GM18907 (cell line): ENCODE measurements at regions not wholly inside any gene's neighbourhood (a gene's known extent, or its start where the extent isn't known, plus 50 kb on each side); places are given as distances from the start of the nearest gene placed in this dataset.
"Not testable (repeated sequence)": the region's sequence is repeated elsewhere in the genome, so short reads cannot be mapped to it uniquely, and the experiment has no call there.

Experiments
- ATAC-seq: cut with Tn5 transposase; IDR thresholded peaks from one replicate; pipeline ENCODE4 v1.9.1; 2021; ENCODE audit warnings: mild to moderate bottlenecking, moderate library complexity; ENCODE audit not compliant: unreplicated experiment

DNA sequence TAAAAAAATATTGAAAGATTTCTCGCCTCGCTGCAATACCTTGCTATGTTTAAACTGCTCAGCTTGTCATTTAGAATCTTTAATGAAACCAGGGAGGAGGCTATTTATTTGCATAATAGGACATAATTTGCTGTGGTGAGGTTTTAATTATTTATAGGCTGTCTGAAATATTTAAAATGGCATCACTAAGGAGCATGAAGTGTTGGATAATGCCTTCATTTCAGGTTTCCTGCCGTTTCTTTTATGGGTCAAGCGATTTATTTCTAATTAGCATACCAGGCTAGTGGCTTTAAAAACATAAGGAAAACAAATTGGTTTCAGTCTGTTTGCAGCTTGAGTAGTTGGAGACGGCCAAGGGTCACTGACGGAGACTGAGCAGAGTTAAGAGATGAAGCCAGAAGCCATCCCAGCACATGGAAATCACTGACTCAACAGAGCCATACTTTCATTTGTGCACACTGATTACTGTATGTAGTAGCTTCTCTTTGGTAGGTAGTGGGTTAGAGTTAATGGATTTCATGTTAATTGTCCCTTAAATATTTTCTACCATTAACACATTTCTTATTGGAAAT lies 1962.4 kb upstream of the TENM3 start:
- ATAC-seq: no peak

GRCh38 chr4:180281724-180282123 lies 1961.5 kb upstream of the TENM3 start:
- no peak for ATAC-seq

DNA sequence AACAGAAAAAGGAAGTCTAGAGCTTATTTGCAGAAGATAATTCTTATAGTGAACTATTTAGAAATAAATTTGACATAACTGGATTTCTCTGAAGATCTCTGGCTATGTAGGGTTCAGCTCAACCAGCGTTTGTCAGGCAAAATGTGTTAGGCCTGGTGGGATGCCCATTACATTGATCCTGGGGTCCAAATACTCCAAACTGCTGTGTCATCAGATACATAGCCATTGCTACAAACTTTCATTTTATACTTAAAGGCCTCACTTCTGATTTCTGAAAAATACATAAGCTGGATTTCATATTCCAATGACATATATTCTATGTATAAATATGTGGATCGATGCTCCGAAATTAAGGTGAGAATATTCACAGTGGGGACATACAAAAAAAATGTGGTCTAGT lies 1958.9 kb upstream of the TENM3 start:
- no peak for ATAC-seq

DNA sequence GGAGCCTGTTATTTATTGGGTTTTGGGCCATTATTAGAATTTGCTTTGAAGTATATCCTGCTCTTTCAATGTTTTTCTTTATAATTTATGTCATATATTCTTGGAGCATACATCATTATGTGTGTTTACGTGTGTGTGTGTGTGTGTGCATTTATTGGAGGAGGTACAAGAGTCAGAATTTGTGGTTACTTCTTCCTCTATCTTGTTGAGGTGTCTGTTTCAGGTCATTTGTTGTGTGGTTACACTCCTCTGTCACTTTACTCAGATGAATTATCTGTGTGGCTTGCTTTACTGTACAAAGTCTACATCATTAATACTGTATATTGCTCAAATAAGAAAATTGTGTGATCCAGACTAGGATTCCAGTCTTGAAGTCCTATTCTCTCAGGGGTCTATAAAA lies 1957.4 kb upstream of the TENM3 start:
- peak; percentile 52 for ATAC-seq

GRCh38 chr4:180292339-180292738 lies 1950.9 kb upstream of the TENM3 start:
- no peak for ATAC-seq

DNA sequence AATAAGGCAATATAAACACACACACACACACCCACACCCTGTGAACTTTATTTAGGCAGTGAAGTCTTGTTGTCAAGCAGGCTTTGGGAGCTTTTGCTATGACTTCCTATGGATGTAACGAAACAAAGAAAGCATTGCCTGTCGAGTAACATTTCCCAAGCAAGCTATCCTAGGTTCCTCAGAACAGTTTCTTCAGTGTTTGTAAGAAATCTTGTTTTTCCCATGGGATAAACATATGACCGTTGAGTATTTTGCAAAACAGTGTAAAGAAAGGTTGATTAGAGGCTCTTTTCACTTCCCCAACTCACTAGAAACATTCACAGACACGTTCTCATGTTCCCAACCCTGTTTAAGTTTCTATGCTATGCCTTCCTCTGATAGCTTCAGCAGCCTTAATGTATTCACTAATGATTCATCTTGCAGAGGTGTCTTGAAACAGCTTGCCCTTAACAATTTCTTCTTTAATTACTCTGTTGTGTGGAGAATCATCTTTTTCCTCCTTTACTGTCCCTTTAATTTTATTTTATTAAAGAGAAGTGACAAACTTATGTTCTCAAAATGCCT lies 1947.1 kb upstream of the TENM3 start:
- ATAC-seq: no peak

GRCh38 chr4:180304321-180304720 lies 1938.9 kb upstream of the TENM3 start:
- no peak for ATAC-seq

- ATAC-seq: no peak
Measured at GRCh38 chr4:180310616-180311015, 1932.6 kb upstream of the TENM3 start.

- ATAC-seq: peak; percentile 67
Measured at GRCh38 chr4:180314972-180315371, 1928.2 kb upstream of the TENM3 start.

DNA sequence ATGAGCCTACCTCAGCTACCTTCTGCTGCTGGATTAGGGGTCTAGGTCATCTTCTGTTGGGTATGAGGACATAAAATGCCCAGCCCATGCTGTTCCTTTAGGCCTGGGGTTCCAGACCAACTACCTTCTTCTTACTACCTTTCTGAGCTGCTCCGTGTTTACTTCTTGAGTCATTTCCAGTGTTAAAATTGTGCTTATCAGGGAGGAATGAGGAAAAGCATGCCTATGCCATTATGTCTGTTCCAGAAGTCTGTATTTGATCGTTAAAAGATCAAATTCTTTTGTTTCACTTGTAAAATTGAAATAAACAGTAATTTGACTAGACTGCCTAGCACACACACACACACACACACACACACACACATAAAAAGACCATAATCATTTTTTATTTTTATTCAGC lies 1912.7 kb upstream of the TENM3 start:
- ATAC-seq: no peak

GRCh38 chr4:180333162-180333561 lies 1910.0 kb upstream of the TENM3 start:
- ATAC-seq: no peak

GRCh38 chr4:180335566-180335965 lies 1907.6 kb upstream of the TENM3 start:
- no peak for ATAC-seq

DNA sequence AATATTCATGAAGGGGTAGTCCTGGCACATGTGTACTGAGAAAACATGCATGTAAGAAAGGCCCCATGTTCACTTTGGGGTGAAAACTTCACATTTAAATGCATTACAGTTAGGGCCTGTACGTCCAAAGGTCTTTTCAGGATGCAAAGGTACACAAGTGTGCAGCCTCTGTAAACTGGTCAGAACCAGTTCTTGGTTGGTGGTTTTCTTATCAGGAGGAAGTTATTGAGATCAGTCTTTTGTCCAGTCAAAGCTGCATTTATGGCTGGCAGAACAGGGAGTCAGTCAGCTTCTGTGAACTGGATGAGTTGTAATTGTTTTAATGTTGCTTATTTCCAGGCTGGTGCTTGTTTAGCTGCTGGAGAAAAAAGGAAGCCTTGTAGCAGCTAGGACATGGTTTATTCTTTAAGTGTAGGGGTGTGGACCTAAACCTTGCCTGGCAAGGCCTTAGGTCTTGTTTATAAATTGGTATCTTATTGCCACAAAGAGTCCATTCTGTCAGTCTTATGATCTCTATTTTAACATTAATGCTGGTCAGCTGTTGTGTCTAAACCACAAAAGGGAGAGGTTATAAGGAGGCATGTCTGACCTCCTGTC lies 1906.6 kb upstream of the TENM3 start:
- ATAC-seq: no peak

DNA sequence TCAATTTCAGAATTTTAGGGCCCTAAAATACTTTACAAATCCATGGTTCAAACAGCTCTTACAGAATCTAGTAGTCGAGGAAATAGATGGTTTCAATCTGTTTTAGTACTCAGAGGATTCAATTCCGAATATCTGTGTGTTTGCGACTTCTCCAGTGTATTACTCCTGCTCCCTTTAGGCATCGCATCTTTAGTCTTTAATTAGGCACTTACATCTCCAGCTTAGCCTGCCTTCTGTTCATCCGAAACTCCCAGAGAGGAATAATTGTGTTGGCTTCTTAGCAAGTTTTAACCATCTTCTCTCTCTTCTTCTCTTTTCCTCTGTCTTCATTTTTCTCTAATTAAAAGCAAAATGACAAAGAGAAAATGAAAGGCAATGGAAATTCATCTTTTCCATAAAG lies 1901.3 kb upstream of the TENM3 start:
- ATAC-seq: no peak

DNA sequence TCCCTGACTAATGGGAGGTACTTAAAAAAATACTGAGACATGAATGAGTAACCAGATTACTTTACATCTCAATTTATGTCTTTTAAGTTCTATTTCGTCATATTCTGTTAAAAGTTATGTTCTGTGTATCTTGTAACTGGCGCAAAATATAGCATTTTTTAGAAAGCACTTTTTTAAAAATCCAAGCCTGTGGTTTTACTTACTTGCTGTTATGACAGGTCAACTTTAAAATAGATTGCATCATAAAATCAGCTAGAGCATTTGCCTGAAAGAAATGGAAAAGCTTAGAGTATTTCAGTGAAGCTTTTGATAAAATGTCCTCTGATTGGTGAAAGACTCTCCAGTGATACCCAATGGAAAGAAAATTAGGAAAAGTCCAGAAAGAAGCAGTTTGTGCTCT lies 1892.3 kb upstream of the TENM3 start:
- no peak for ATAC-seq

DNA sequence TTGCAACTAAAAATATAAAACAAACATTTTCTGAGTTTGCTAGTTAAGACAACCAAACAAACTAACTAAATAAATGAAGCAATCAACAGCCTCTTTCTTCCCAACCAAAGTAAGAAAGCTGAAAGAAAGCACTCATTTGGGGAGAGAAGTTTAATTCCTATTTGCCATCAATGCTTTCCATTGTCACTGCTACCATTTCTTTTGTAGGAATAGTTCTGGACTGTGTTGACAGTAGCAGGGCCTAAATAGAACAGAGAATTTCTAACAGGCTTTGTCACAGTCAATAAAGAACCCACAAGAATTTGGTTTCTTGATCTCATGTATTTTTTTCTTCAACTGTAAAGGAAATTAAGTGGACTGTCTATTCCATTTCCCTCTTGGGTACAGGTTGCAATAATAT lies 1886.4 kb upstream of the TENM3 start:
- ATAC-seq: no peak

- ATAC-seq: not testable (repeated sequence)
Measured at GRCh38 chr4:180360113-180360512, 1883.1 kb upstream of the TENM3 start.

DNA sequence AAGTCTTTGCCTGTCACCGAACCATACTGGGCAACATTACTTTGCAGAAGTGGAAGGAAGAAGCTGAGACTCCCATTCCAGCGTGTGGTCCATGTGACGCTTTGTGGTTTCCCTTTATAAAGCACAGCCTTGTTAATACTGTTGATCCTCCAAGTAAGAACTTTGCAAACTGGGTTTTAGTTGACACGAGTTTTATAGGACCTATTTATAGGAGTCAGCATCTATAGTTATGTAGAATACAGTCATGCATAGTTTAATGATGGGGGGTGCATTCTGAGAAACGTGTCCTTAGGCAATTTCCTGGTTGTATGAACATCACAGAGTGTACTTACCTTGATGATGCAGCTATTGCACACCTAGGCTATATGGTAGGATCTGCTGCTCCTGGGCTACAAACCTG lies 1879.4 kb upstream of the TENM3 start:
- no peak for ATAC-seq

- no peak for ATAC-seq
Measured at GRCh38 chr4:180372691-180373090, 1870.5 kb upstream of the TENM3 start.

- no peak for ATAC-seq
Measured at GRCh38 chr4:180377741-180378140, 1865.5 kb upstream of the TENM3 start.

DNA sequence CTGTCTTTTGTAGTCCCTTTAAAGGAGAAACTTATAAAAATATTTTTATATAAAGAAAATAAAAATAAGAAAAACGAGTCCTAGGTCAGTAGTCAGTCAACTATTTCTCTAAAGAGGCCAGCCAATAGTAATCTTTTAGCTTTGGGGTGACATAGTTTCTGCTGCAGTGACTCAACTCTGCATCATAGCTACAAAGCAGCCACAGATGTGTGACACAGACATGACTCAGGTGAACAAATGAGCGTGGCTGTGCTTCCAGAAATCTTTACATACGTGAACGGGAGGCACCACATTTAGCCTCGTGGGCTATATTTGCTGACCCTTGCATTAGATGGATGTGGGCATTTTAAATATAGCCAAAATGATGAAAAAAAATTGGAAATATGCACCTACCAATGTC lies 1862.5 kb upstream of the TENM3 start:
- no peak for ATAC-seq

- ATAC-seq: no peak
Measured at GRCh38 chr4:180391613-180392012, 1851.6 kb upstream of the TENM3 start.

DNA sequence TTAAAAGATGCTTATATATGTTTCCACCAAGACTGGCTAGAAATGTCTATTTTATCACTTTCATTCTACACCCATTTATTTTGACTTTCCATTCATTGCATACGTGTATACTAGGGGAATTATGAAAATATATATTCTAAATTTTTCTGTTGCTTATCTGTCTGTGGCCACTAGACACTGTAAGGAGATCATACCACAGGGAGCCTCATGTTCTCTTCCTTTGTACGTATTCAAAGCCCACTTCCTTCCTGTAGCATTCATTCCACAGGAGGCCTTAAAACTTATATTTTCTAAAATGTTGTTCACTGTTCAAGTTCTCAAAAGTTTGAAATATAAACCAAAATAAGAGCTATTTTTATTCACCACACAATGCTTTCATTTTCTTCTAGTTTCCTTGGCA lies 1848.9 kb upstream of the TENM3 start:
- no peak for ATAC-seq
